H1 (cell line): ENCODE measurements at regions not wholly inside any gene's neighbourhood (a gene's known extent, or its start where the extent isn't known, plus 50 kb on each side); places are given as distances from the start of the nearest gene placed in this dataset.
A peak's percentile ranks its signal among the peaks of the same experiment; 100 is the strongest.

Experiments
- CTCF ChIA-PET: fragments of 300-600 bp; sonication (Branson Sonifier 250); formaldehyde crosslinking; loops from one replicate; lab custom pipeline; 2021; ENCODE audit not compliant: partially characterized antibody; lab: Charles Lee
- POLR2A ChIA-PET: fragments of 300-600 bp; sonication (Branson Sonifier 250); formaldehyde crosslinking; loops from one replicate; lab custom pipeline; 2021; ENCODE audit warnings: inconsistent platforms; ENCODE audit not compliant: partially characterized antibody; lab: Charles Lee
- DNase-seq, 2 experiments: peaks; one replicate each; pipeline versions ENCODE4 v3.0.0 to v3.0.0-alpha.2; 2010 to 2022; ENCODE audit warnings: low spot score in 2 of 2, low read depth in 1 of 2, mixed read lengths in 1 of 2
- FAIRE-seq: peaks from 2 replicates; lab custom pipeline; 2011; peaks lifted over from hg19 to GRCh38; lab: Jason Lieb, UNC
- H2AFZ ChIP-seq: 2 replicates; pipeline ENCODE4 v1.8.1; 2012; ENCODE audit warnings: low read length, inconsistent platforms
- H2AK5ac ChIP-seq: 2 replicates; pipeline ENCODE4 v1.6.1; 2013; ENCODE audit warnings: low read depth, low read length
- H2BK120ac ChIP-seq: replicated peaks from 2 replicates; pipeline ENCODE3; 2013; ENCODE audit warnings: low read depth, low read length, inconsistent platforms
- H2BK12ac ChIP-seq: 2 replicates; pipeline ENCODE4 v1.6.1; 2013; ENCODE audit warnings: low read depth, low read length
- H2BK15ac ChIP-seq: 2 replicates; pipeline ENCODE4 v1.6.1; 2013; ENCODE audit warnings: low read length
- H2BK20ac ChIP-seq: 2 replicates; pipeline ENCODE4 v1.6.1; 2013; ENCODE audit warnings: low read length
- H2BK5ac ChIP-seq: 2 replicates; pipeline ENCODE4 v1.6.1; 2013; ENCODE audit warnings: low read depth, low read length
- H3K14ac ChIP-seq: 2 replicates; pipeline ENCODE4 v1.6.1; 2013; ENCODE audit warnings: inconsistent platforms; ENCODE audit not compliant: insufficient read length
- H3K18ac ChIP-seq: 2 replicates; pipeline ENCODE4 v1.6.1; 2013; ENCODE audit warnings: low read length; ENCODE audit errors: extremely low read depth
- H3K23ac ChIP-seq: 2 replicates; pipeline ENCODE4 v1.6.1; 2013; ENCODE audit warnings: inconsistent platforms; ENCODE audit not compliant: insufficient read length
- H3K23me2 ChIP-seq: 2 replicates; pipeline ENCODE4 v1.6.1; 2013; ENCODE audit warnings: low read depth, low read length
- H3K27ac ChIP-seq: 2 replicates; pipeline ENCODE4 v1.6.1; 2011; ENCODE audit warnings: low read depth, low read length, inconsistent platforms
- H3K27me3 ChIP-seq, 4 experiments: replicated peaks in 1 of 4; 1 replicate in 1 of 4; 2 replicates in 3 of 4; pipeline versions ENCODE4 v1.6.1 to v1.8.1; 2011 to 2013; ENCODE audit warnings: low read length in 3 of 4, mild to moderate bottlenecking in 3 of 4, inconsistent platforms in 2 of 4, mixed read lengths in 2 of 4, moderate library complexity in 1 of 4; ENCODE audit not compliant: control insufficient read depth in 3 of 4, insufficient read depth in 3 of 4; ENCODE audit errors: extremely low read depth in 1 of 4
- H3K36me3 ChIP-seq, 4 experiments: 2 replicates each; pipeline versions ENCODE4 v1.6.1 to v1.8.1; 2011 to 2013; ENCODE audit warnings: mild to moderate bottlenecking in 4 of 4, low read length in 3 of 4, moderate library complexity in 2 of 4, control low read depth in 1 of 4, inconsistent platforms in 1 of 4; ENCODE audit not compliant: insufficient read depth in 4 of 4, control insufficient read depth in 2 of 4
- H3K4ac ChIP-seq: replicated peaks from 2 replicates; pipeline ENCODE3; 2013; ENCODE audit warnings: low read length, low read depth, mixed read lengths, inconsistent platforms; ENCODE audit not compliant: insufficient read length
- H3K4me1 ChIP-seq, 4 experiments: replicated peaks in 1 of 4; 1 replicate in 1 of 4; 2 replicates in 3 of 4; pipeline versions ENCODE4 v1.6.1 to v1.8.1; 2011 to 2013; ENCODE audit warnings: low read length in 3 of 4, inconsistent platforms in 2 of 4, mixed read lengths in 1 of 4; ENCODE audit not compliant: insufficient read depth in 4 of 4, control insufficient read depth in 3 of 4
- H3K4me2 ChIP-seq, 2 experiments: 2 replicates each; pipeline versions ENCODE4 v1.6.1 to v1.8.1; 2011 to 2013; ENCODE audit warnings: low read depth in 2 of 2, low read length in 2 of 2, control low read depth in 1 of 2, inconsistent platforms in 1 of 2, mild to moderate bottlenecking in 1 of 2; ENCODE audit not compliant: insufficient read depth in 1 of 2
- H3K4me3 ChIP-seq, 4 experiments: fragments of 200-600, 300-600 bp in 1 of 4; sonication (generic), shearing (Covaris generic), sonication (Bioruptor Twin) in 1 of 4; 2 replicates each; pipeline versions ENCODE4 v1.5.1 to v1.8.1; 2011 to 2016; ENCODE audit warnings: low read length in 4 of 4, low read depth in 3 of 4, control low read depth in 2 of 4, inconsistent platforms in 2 of 4, mild to moderate bottlenecking in 2 of 4, mixed read lengths in 1 of 4, moderate library complexity in 1 of 4; ENCODE audit not compliant: insufficient read depth in 2 of 4; ENCODE audit errors: extremely low read depth in 1 of 4
- H3K56ac ChIP-seq: replicated peaks from 2 replicates; pipeline ENCODE3; 2013; ENCODE audit warnings: low read depth, mild to moderate bottlenecking, mixed read lengths, low read length, inconsistent platforms; ENCODE audit not compliant: insufficient read length
- H3K79me1 ChIP-seq: 2 replicates; pipeline ENCODE4 v1.6.1; 2013; ENCODE audit warnings: low read depth, low read length, control low read depth
- H3K79me2 ChIP-seq, 2 experiments: 2 replicates each; pipeline versions ENCODE4 v1.6.1 to v1.8.1; 2012 to 2013; ENCODE audit warnings: low read length in 2 of 2, mild to moderate bottlenecking in 2 of 2, inconsistent platforms in 1 of 2; ENCODE audit not compliant: insufficient read depth in 2 of 2, control insufficient read depth in 1 of 2
- H3K9ac ChIP-seq, 4 experiments: replicated peaks in 1 of 4; 1 replicate in 1 of 4; 2 replicates in 3 of 4; pipeline versions ENCODE4 v1.6.1 to v1.8.1; 2011 to 2013; ENCODE audit warnings: low read depth in 3 of 4, low read length in 3 of 4, control low read depth in 2 of 4, mild to moderate bottlenecking in 2 of 4, moderate library complexity in 2 of 4, inconsistent platforms in 1 of 4; ENCODE audit errors: extremely low read depth in 1 of 4
- H3K9me3 ChIP-seq, 2 experiments: 2 replicates each; pipeline versions ENCODE4 v1.6.1 to v1.8.1; 2012 to 2013; ENCODE audit warnings: mild to moderate bottlenecking in 2 of 2, moderate library complexity in 2 of 2, control low read depth in 1 of 2, inconsistent platforms in 1 of 2, low read depth in 1 of 2, low read length in 1 of 2, mixed read lengths in 1 of 2; ENCODE audit not compliant: insufficient read depth in 2 of 2
- H4K20me1 ChIP-seq, 2 experiments: replicated peaks in 1 of 2; 2 replicates each; pipeline versions ENCODE3 to v1.8.1; 2011 to 2013; ENCODE audit warnings: inconsistent platforms in 2 of 2, low read length in 2 of 2, mild to moderate bottlenecking in 1 of 2; ENCODE audit not compliant: insufficient read depth in 2 of 2, control insufficient read depth in 1 of 2
- H4K5ac ChIP-seq: 2 replicates; pipeline ENCODE4 v1.6.1; 2013; ENCODE audit warnings: low read length, low read depth, mixed read lengths, inconsistent platforms; ENCODE audit not compliant: insufficient read length
- H4K8ac ChIP-seq: 2 replicates; pipeline ENCODE4 v1.8.0; 2013; ENCODE audit warnings: mild to moderate bottlenecking, moderate library complexity, low read length, inconsistent platforms; ENCODE audit not compliant: insufficient read depth; ENCODE audit errors: extremely low read depth
- H4K91ac ChIP-seq: replicated peaks from 2 replicates; pipeline ENCODE3; 2013; ENCODE audit warnings: low read length, mixed read lengths, inconsistent platforms; ENCODE audit not compliant: insufficient read length
- ATF2 ChIP-seq: IDR thresholded peaks from 2 replicates; pipeline ENCODE4 v1.6.1; 2012; ENCODE audit warnings: low read length, inconsistent platforms
- BRCA1 ChIP-seq: IDR thresholded peaks from 2 replicates; pipeline ENCODE4 v1.6.1; 2012; ENCODE audit warnings: low read depth, low read length, improper control_type of control experiment
- CTCF ChIP-seq, 3 experiments: IDR thresholded peaks; 1 replicate in 2 of 3; 2 replicates in 1 of 3; pipeline versions ENCODE4 v1.5.1 to v1.6.1; 2011; ENCODE audit warnings: low read length in 3 of 3, mild to moderate bottlenecking in 3 of 3, inconsistent platforms in 2 of 3, low read depth in 1 of 3, moderate library complexity in 1 of 3; ENCODE audit not compliant: insufficient read depth in 1 of 3; ENCODE audit errors: control extremely low read depth in 1 of 3
- MAX ChIP-seq: IDR thresholded peaks from 2 replicates; pipeline ENCODE4 v1.6.1; 2012; ENCODE audit warnings: inconsistent platforms
- RAD21 ChIP-seq, 2 experiments: IDR thresholded peaks in 1 of 2; conservative IDR thresholded peaks in 1 of 2; 2 replicates each; pipeline ENCODE4 v1.6.1; 2011; ENCODE audit warnings: low read depth in 2 of 2, low read length in 2 of 2, improper control_type of control experiment in 1 of 2, inconsistent platforms in 1 of 2, mild to moderate bottlenecking in 1 of 2, moderate library complexity in 1 of 2
- RFX5 ChIP-seq: IDR thresholded peaks from 2 replicates; pipeline ENCODE4 v1.6.1; 2011; ENCODE audit warnings: low read depth, low read length, improper control_type of control experiment, borderline replicate concordance
- SIRT6 ChIP-seq: IDR thresholded peaks from one replicate; pipeline ENCODE4 v1.7.1; 2012; ENCODE audit warnings: low read length, inconsistent platforms
- SRF ChIP-seq: IDR thresholded peaks from 2 replicates; pipeline ENCODE4 v1.6.1; 2011; ENCODE audit warnings: mild to moderate bottlenecking, low read depth, low read length, moderate library complexity
- TCF12 ChIP-seq: IDR thresholded peaks from 2 replicates; pipeline ENCODE4 v1.6.1; 2011; ENCODE audit warnings: low read depth, mild to moderate bottlenecking, low read length
- YY1 ChIP-seq: IDR thresholded peaks from 2 replicates; pipeline ENCODE4 v1.6.1; 2011; ENCODE audit warnings: low read depth, mild to moderate bottlenecking, low read length
- WGBS, 2 experiments: shearing (Covaris generic) in 1 of 2; methylation state at CpG; one replicate each; pipeline versions ENCODE4 v1.1.6 to v1.1.7; 2013 to 2015; ENCODE audit warnings: low lambda C conversion rate in 2 of 2, mixed read lengths in 2 of 2, inconsistent platforms in 1 of 2, low coverage in 1 of 2, missing lambda C conversion rate in 1 of 2; ENCODE audit not compliant: insufficient replicate concordance in 2 of 2, insufficient coverage in 1 of 2, insufficient read length in 1 of 2; ENCODE audit errors: extremely low coverage in 1 of 2, missing lambda C conversion rate in 1 of 2; 5-methylcytosine and 5-hydroxymethylcytosine counted together

- H2BK15ac ChIP-seq = no peak overlapping the region
- CTCF ChIA-PET = interaction anchor here (0.6 to 4.2 kb wide), 22 partner anchors 10 to 1172 kb away, joined by 3 to 38 read pairs (median 4); no protein-coding TSS in a partner anchor
- 0 out of 2 replicates have a peak overlapping the region, but pooled peaks have one; percentile 24 for H2AFZ ChIP-seq
- no peak overlapping the region for H3K4me2 ChIP-seq
- no peak for FAIRE-seq
- H2BK5ac ChIP-seq = no peak overlapping the region
- no peak for TF ChIP-seq ATF2
- no peak for TF ChIP-seq MAX
- TF ChIP-seq YY1 = no peak
- no peak for TF ChIP-seq RFX5
- TF ChIP-seq SRF = no peak
- no peak for TF ChIP-seq CTCF (IDR thresholded peaks at IDR 0.05; ENCODE audit: control extremely low read depth in 1 of 3, insufficient read depth in 1 of 3, low read depth in 1 of 3, low read length in 3 of 3)
- TF ChIP-seq SIRT6 = no peak
- TF ChIP-seq TCF12 = no peak
- no peak for TF ChIP-seq RAD21 (IDR thresholded peaks at IDR 0.05 in 1 of 2, conservative IDR thresholded peaks at IDR 0.05 in 1 of 2; ENCODE audit: low read depth in 2 of 2, low read length in 2 of 2)
- no peak for TF ChIP-seq BRCA1
- H3K27me3 ChIP-seq = no peaks in the 10 kb centered on the region
- H2BK20ac ChIP-seq = no peak overlapping the region
- no peaks in the 10 kb centered on the region for H3K36me3 ChIP-seq
- no peaks in the 10 kb centered on the region for H3K79me1 ChIP-seq
- no peak overlapping the region for H3K4me3 ChIP-seq
- H3K9me3 ChIP-seq = no peaks in the 10 kb centered on the region
- no peaks in the 10 kb centered on the region; the same call in 1 of the 2 replicates for H3K23me2 ChIP-seq
- no peak overlapping the region for H3K9ac ChIP-seq
- WGBS, 2 experiments = 90% methylated on average over 4 of the region's 4 CpGs; no CpG with 5 or more reads in 1 of the 2 experiments
- H4K5ac ChIP-seq = no peak overlapping the region
- no peak overlapping the region for H3K56ac ChIP-seq
- no peak overlapping the region for H3K27ac ChIP-seq
- H3K23ac ChIP-seq = no peak overlapping the region
- no peaks in the 10 kb centered on the region for H4K20me1 ChIP-seq
- no peak overlapping the region for H3K4ac ChIP-seq
- H4K8ac ChIP-seq = no peak overlapping the region
- H3K79me2 ChIP-seq = no peaks in the 10 kb centered on the region
- H3K4me1 ChIP-seq = no peaks in the 10 kb centered on the region
- no peak for DNase-seq
- POLR2A ChIA-PET = interaction anchor here (0.6 kb wide), 1 partner anchor 401 kb away, joined by 3 read pairs; no protein-coding TSS in a partner anchor
- no peak overlapping the region for H3K14ac ChIP-seq
- no peak overlapping the region for H3K18ac ChIP-seq
- no peak overlapping the region for H2AK5ac ChIP-seq
- H4K91ac ChIP-seq = no peak overlapping the region
- no peak overlapping the region for H2BK120ac ChIP-seq
- no peak overlapping the region for H2BK12ac ChIP-seq
Observed at GRCh38 chr9:78114581-78114980, 83.0 kb upstream of the GNAQ start.
